Smooth muscle cell (in vitro differentiated cells): ENCODE measurements at regions not wholly inside any gene's neighbourhood (a gene's known extent, or its start where the extent isn't known, plus 50 kb on each side); places are given as distances from the start of the nearest gene placed in this dataset.
A peak's percentile ranks its signal among the peaks of the same experiment; 100 is the strongest.

Experiments
- DNase-seq: peaks from one replicate; lab custom pipeline; 2025; ENCODE audit not compliant: unreplicated experiment; lab: John Stamatoyannopoulos, UW
- H2AFZ ChIP-seq: fragments of 200-600 bp; sonication (generic); 2 replicates; pipeline ENCODE4 v1.6.0; 2016; ENCODE audit warnings: antibody characterized with exemption, low read depth, mild to moderate bottlenecking
- H3F3A ChIP-seq: fragments of 200-600 bp; sonication (generic); 2 replicates; pipeline ENCODE4 v1.6.0; 2017; ENCODE audit warnings: antibody characterized with exemption, low read depth
- H3K27ac ChIP-seq: fragments of 200-600 bp; sonication (generic); 2 replicates; pipeline ENCODE4 v1.5.1; 2016; ENCODE audit warnings: low read depth, mild to moderate bottlenecking
- H3K27me3 ChIP-seq: fragments of 200-600 bp; sonication (generic); 2 replicates; pipeline ENCODE4 v1.6.1; 2016; ENCODE audit warnings: low read depth, mild to moderate bottlenecking
- H3K36me3 ChIP-seq: fragments of 200-600 bp; sonication (generic); 2 replicates; pipeline ENCODE4 v1.5.1; 2016; ENCODE audit warnings: low read depth
- H3K4me1 ChIP-seq: fragments of 200-600 bp; sonication (generic); 2 replicates; pipeline ENCODE4 v1.5.1; 2016; ENCODE audit warnings: low read depth
- H3K4me2 ChIP-seq: fragments of 200-600 bp; sonication (generic); 2 replicates; pipeline ENCODE4 v1.6.0; 2016; ENCODE audit warnings: mild to moderate bottlenecking
- H3K4me3 ChIP-seq: fragments of 200-600 bp; sonication (generic); 2 replicates; pipeline ENCODE4 v1.5.1; 2016; ENCODE audit warnings: mild to moderate bottlenecking
- H3K79me2 ChIP-seq: fragments of 200-600 bp; sonication (generic); 2 replicates; pipeline ENCODE4 v1.6.0; 2016; ENCODE audit warnings: low read depth, mild to moderate bottlenecking
- H3K9ac ChIP-seq: fragments of 200-600 bp; sonication (generic); 2 replicates; pipeline ENCODE4 v1.6.0; 2016; ENCODE audit warnings: low read depth
- H3K9me3 ChIP-seq: fragments of 200-600 bp; sonication (generic); replicated peaks from 2 replicates; pipeline ENCODE4 v1.5.1; 2016; ENCODE audit warnings: low read depth
- H4K20me1 ChIP-seq: fragments of 200-600 bp; sonication (generic); 2 replicates; pipeline ENCODE4 v1.6.0; 2016; ENCODE audit warnings: low read depth
- CTCF ChIP-seq: fragments of 200-600 bp; sonication (generic); IDR thresholded peaks from 2 replicates; pipeline ENCODE4 v1.5.1; 2017; ENCODE audit warnings: borderline replicate concordance, mild to moderate bottlenecking, antibody characterized with exemption; ENCODE audit not compliant: insufficient read depth, poor library complexity, severe bottlenecking
- WGBS: methylation state at CpG from one replicate; pipeline ENCODE4 v1.1.7; 2016; ENCODE audit warnings: low lambda C conversion rate; 5-methylcytosine and 5-hydroxymethylcytosine counted together

- no peak for TF ChIP-seq CTCF
These were observed 741.4 kb upstream of the MAP3K7 start for GRCh38 chr6:91328241-91328640.

GRCh38 chr6:91324711-91325110, 737.8 kb upstream of the MAP3K7 start:
- H2AFZ ChIP-seq: no peak overlapping the region
- H3K4me3 ChIP-seq: no peak overlapping the region
- H3K4me2 ChIP-seq: no peak overlapping the region
- no peak for DNase-seq
- no peaks in the 10 kb centered on the region for H3K27me3 ChIP-seq
- no peak for TF ChIP-seq CTCF
- H3K9ac ChIP-seq: no peak overlapping the region
- no peak overlapping the region for H3K27ac ChIP-seq
- H3K9me3 ChIP-seq: no peaks in the 10 kb centered on the region
- no peaks in the 10 kb centered on the region for H3F3A ChIP-seq
- H3K4me1 ChIP-seq: no peaks in the 10 kb centered on the region
- WGBS: 81% methylated on average over 2 of the region's 2 CpGs
- no peaks in the 10 kb centered on the region for H3K79me2 ChIP-seq
- H3K36me3 ChIP-seq: no peaks in the 10 kb centered on the region
- no peaks in the 10 kb centered on the region for H4K20me1 ChIP-seq

More at GRCh38 chr6:91328241-91328640, 741.4 kb upstream of the MAP3K7 start:
- Histone ChIP-seq H3K4me1 (no peaks in the 10 kb centered on the region), H2AFZ (no peak overlapping the region), H3K79me2 (no peaks in the 10 kb centered on the region), H3K9ac (no peak overlapping the region), H3K27ac (no peak overlapping the region), H3K27me3 (no peaks in the 10 kb centered on the region), H3K36me3 (no peaks in the 10 kb centered on the region), H3F3A (no peaks in the 10 kb centered on the region), H3K4me3 (no peak overlapping the region), H4K20me1 (no peaks in the 10 kb centered on the region), H3K4me2 (no peak overlapping the region), H3K9me3 (no peaks in the 10 kb centered on the region)
- 88% methylated on average over 3 of the region's 3 CpGs for whole genome bisulfite sequencing
- DNase-seq: no peak

GRCh38 chr6:91317984-91318383, 731.1 kb upstream of the MAP3K7 start:
- no peak overlapping the region for H3K4me2 ChIP-seq
- H3K27ac ChIP-seq: no peak overlapping the region
- no peak overlapping the region for H3K4me3 ChIP-seq
- no peaks in the 10 kb centered on the region for H3K79me2 ChIP-seq
- H3F3A ChIP-seq: no peaks in the 10 kb centered on the region
- DNase-seq: no peak
- H2AFZ ChIP-seq: no peak overlapping the region
- H4K20me1 ChIP-seq: no peaks in the 10 kb centered on the region
- no peaks in the 10 kb centered on the region for H3K36me3 ChIP-seq
- H3K9me3 ChIP-seq: no peaks in the 10 kb centered on the region
- H3K27me3 ChIP-seq: no peaks in the 10 kb centered on the region
- H3K9ac ChIP-seq: no peak overlapping the region
- no peak for TF ChIP-seq CTCF
- H3K4me1 ChIP-seq: no peaks in the 10 kb centered on the region

- H3K9ac ChIP-seq: no peak overlapping the region
- H2AFZ ChIP-seq: peak overlapping the region; percentile 26
- no peaks in the 10 kb centered on the region for H3F3A ChIP-seq
- no peak for TF ChIP-seq CTCF
- H3K9me3 ChIP-seq: no peaks in the 10 kb centered on the region
- no peak overlapping the region for H3K4me3 ChIP-seq
- H3K79me2 ChIP-seq: no peaks in the 10 kb centered on the region
- no peak overlapping the region for H3K4me2 ChIP-seq
- DNase-seq: no peak
- H4K20me1 ChIP-seq: no peaks in the 10 kb centered on the region
- H3K36me3 ChIP-seq: no peaks in the 10 kb centered on the region
- WGBS: 49% methylated on average over 2 of the region's 2 CpGs
- H3K27ac ChIP-seq: no peak overlapping the region
- no peaks in the 10 kb centered on the region for H3K4me1 ChIP-seq
- H3K27me3 ChIP-seq: no peaks in the 10 kb centered on the region
These were observed 730.5 kb upstream of the MAP3K7 start for GRCh38 chr6:91317247-91317835.
